Psoas muscle (tissue), 7 donors: ENCODE measurements at regions not wholly inside any gene's neighbourhood (a gene's known extent, or its start where the extent isn't known, plus 50 kb on each side); places are given as distances from the start of the nearest gene placed in this dataset.

ENCODE experiments used
- ATAC-seq, 4 donors: fragments of 200-7000 bp; cut with Tn5 transposase; one replicate each; pipeline ENCODE4 v1.9.1; 2020; ENCODE audit warnings: moderate library complexity in 3 of 4, mild to moderate bottlenecking in 2 of 4
- DNase-seq, 2 donors: peaks; one replicate each; pipeline ENCODE4 v3.0.0-alpha.2; 2020
- H3K27ac ChIP-seq: fragments of 200-600 bp; one replicate; pipeline ENCODE4 v1.8.0; 2022
- H3K27me3 ChIP-seq, 3 donors: fragments of 200-600 bp in 1 of 3; one replicate each; pipeline versions ENCODE4 v1.6.1 to v1.8.0; 2013 to 2022; ENCODE audit warnings: low read length in 2 of 3, mild to moderate bottlenecking in 2 of 3, moderate library complexity in 1 of 3; ENCODE audit not compliant: insufficient read depth in 3 of 3
- H3K36me3 ChIP-seq, 2 donors: fragments of 200-600 bp in 1 of 2; one replicate each; pipeline versions ENCODE4 v1.6.1 to v1.8.0; 2013 to 2022; ENCODE audit warnings: low read depth in 1 of 2, mild to moderate bottlenecking in 1 of 2, moderate library complexity in 1 of 2; ENCODE audit not compliant: insufficient read depth in 1 of 2
- H3K4me1 ChIP-seq: fragments of 200-600 bp; one replicate; pipeline ENCODE4 v1.8.0; 2022
- H3K4me3 ChIP-seq: fragments of 200-600 bp; one replicate; pipeline ENCODE4 v1.8.0; 2022; ENCODE audit warnings: mild to moderate bottlenecking
- H3K9me3 ChIP-seq: fragments of 200-600 bp; one replicate; pipeline ENCODE4 v1.8.0; 2022
- WGBS, 3 donors: extraction: QIAGEN DNeasy Blood & Tissue Kit; methylation state at CpG; one replicate each; pipeline versions ENCODE4 v1.1.6 to v1.1.7; 2013; 5-methylcytosine and 5-hydroxymethylcytosine counted together
- intact Hi-C, 2 donors: fragments of 100-400 bp; cut with DNase I; formaldehyde crosslinking; loops; one replicate each; pipeline versions ENCODE4 v1.11.0 to v1.14.2; 2022
- TF ChIP-seq, protein P1 (sequence below): fragments of 200-600 bp; IDR thresholded peaks from one replicate; pipeline ENCODE4 v1.8.0; 2022; ENCODE audit warnings: antibody characterized with exemption
- donor health status: healthy with polysubstance abuse.
- donor health status: DM: no; HTN: no; CAD: no; lungs with moderate emphysema.
- donor health status: Bipolar disorder and iron deficiency.
- donor health status: healthy.
- donor health status: DM: yes; HTN: yes; CAD: no.
- donor health status: DM: no; HTN: no; CAD: no.
- donor health status: DM: yes; HTN: yes; CAD: no.

DNA sequence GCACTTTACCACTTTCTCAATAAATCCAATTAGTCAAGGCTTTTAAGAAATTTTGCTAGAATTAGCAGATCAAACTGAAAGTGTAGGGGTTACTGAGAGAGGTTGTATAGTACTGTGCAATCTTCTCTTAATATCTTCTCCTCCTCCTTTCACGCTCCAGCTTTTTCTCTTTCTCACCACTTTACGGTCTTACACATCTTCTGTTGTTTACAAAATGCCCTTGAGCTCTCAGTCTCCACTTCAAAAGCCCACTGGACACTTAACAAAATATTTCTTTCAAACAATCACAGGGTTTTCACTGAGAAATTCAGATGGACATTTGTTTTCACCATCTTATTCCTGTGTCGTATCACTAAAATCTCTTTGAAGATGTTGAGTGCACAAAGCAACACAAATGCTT is 678.2 kb downstream of the ADGRL2 start:
- H3K27me3 ChIP-seq = no peaks in the 10 kb centered on the region
- no peak for ATAC-seq
- TF ChIP-seq, protein P1, sequence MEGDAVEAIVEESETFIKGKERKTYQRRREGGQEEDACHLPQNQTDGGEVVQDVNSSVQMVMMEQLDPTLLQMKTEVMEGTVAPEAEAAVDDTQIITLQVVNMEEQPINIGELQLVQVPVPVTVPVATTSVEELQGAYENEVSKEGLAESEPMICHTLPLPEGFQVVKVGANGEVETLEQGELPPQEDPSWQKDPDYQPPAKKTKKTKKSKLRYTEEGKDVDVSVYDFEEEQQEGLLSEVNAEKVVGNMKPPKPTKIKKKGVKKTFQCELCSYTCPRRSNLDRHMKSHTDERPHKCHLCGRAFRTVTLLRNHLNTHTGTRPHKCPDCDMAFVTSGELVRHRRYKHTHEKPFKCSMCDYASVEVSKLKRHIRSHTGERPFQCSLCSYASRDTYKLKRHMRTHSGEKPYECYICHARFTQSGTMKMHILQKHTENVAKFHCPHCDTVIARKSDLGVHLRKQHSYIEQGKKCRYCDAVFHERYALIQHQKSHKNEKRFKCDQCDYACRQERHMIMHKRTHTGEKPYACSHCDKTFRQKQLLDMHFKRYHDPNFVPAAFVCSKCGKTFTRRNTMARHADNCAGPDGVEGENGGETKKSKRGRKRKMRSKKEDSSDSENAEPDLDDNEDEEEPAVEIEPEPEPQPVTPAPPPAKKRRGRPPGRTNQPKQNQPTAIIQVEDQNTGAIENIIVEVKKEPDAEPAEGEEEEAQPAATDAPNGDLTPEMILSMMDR = no peak
- no peak overlapping the region for H3K27ac ChIP-seq
- no peaks in the 10 kb centered on the region for H3K9me3 ChIP-seq
- no peaks in the 10 kb centered on the region for H3K4me1 ChIP-seq
- no peak for DNase-seq
- H3K4me3 ChIP-seq = no peak overlapping the region
- H3K36me3 ChIP-seq = no peaks in the 10 kb centered on the region
- WGBS, 3 donors = 96 to 97% (median 96%) methylated on average over 3 of the region's 3 CpGs
- intact Hi-C loops = no loop called here

DNA sequence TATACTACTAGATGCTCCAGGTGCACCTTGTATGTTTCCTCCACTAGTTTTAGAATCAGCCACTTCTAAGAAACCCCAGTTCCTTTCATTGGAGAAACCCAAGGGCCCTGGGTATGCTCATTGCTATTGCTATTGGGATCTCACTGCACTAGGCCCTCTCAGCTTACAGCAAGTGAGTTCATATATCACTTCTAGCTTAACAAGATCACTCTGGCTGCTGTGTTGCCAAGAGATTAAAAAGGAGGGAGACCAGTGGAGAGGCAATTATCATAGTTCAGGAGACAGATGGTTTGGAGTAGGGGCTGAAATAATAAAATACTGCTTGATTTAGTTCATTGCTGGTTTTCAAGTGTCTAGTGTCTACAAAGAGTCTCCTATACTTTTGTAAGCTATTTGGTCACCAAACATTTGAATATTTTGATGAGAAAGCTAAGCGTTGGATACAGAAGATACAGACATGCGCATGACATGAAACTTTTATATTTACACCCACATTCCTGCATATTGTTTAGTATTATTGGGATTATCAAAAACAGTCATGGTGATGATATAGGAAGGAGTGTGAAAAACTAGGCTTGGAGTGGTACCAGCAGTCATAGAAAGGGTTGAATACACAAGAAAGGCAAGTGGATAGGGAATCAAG is 671.9 kb downstream of the ADGRL2 start:
- no peaks in the 10 kb centered on the region for H3K36me3 ChIP-seq
- H3K4me3 ChIP-seq = no peak overlapping the region
- H3K9me3 ChIP-seq = no peaks in the 10 kb centered on the region
- H3K27ac ChIP-seq = no peak overlapping the region
- 91 to 95% (median 94%) methylated on average over 2 of the region's 2 CpGs for WGBS, 3 donors
- peaks cover 0 to 4% (median 0%) of the 10 kb centered on the region in 3 donors for H3K27me3 ChIP-seq
- TF ChIP-seq, protein P1 = no peak
- H3K4me1 ChIP-seq = no peaks in the 10 kb centered on the region
- DNase-seq (no peak), ATAC-seq (no peak)
- intact Hi-C loops = no loop called here

DNA sequence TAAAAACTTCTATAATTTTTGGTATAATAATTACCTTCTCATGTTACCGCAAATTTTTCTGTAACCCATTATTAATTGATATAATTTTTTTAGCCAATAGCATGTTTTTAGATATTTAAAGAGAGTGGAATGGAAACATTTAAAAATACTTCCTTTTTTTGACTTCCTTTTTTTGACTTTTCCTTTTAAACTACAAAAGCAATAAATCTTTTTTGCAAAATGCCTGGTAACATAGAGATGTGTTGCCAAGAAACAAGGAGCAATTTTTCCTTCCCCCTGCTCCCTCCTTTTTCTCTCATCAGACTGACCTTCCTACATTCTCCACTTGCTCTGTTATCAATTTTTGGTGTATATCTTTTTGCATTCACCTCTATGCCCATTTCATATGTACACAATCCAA is 666.2 kb downstream of the ADGRL2 start:
- TF ChIP-seq, protein P1 = no peak
- no peak overlapping the region for H3K27ac ChIP-seq
- H3K9me3 ChIP-seq = no peaks in the 10 kb centered on the region
- peaks cover 0 to 4% (median 0%) of the 10 kb centered on the region in 3 donors for H3K27me3 ChIP-seq
- 85 to 89% (median 85%) methylated on average over 1 of the region's 1 CpG for WGBS, 3 donors
- no peaks in the 10 kb centered on the region for H3K4me1 ChIP-seq
- ATAC-seq (no peak), DNase-seq (no peak)
- intact Hi-C loops = no loop called here
- H3K36me3 ChIP-seq = no peaks in the 10 kb centered on the region
- no peak overlapping the region for H3K4me3 ChIP-seq

DNA sequence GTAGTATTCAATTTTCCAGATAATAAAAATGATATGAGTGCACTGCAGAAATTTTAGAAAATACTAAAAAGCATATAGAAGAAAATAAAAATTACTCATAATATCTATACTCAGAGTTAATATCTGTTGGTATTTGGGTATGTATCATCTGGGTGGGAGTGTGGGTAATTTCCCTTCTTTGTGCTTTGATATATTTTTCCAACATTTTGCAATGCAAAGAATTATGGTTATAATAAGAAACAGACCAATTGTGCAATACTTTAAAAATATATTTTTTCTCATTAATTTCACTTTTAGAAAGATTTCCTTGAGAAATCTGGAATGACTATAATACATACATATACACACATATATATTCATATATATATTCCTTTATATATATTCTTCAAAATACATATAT is 665.7 kb downstream of the ADGRL2 start:
- ATAC-seq (no peak), DNase-seq (no peak)
- intact Hi-C loops = no loop called here
- Histone ChIP-seq H3K27me3 (peaks cover 0 to 4% (median 0%) of the 10 kb centered on the region in 3 donors), H3K27ac (no peak overlapping the region), H3K9me3 (no peaks in the 10 kb centered on the region), H3K4me1 (no peaks in the 10 kb centered on the region), H3K36me3 (no peaks in the 10 kb centered on the region), H3K4me3 (no peak overlapping the region)
- TF ChIP-seq, protein P1 = no peak

DNA sequence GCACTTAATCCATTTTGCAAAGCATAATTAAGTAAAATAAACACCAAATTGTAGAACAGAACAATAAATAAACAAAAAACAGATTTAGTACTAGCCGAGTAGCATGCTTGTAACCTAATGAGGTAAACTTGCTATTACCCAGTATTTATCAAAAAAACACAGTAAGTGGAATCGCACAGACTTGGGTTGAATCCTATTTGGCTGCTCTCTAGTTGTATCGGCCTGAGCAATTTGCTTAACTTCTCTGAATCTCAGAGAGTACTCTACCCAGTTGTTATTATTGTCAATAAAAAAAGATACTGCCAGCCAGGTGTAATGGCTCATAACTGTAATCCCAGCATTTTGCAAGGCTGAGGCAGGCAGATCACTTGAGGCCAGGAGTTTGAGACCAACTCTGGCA is 664.3 kb downstream of the ADGRL2 start:
- Histone ChIP-seq H3K27me3 (peaks cover 0 to 4% (median 0%) of the 10 kb centered on the region in 3 donors), H3K4me3 (no peak overlapping the region), H3K9me3 (no peaks in the 10 kb centered on the region), H3K36me3 (no peaks in the 10 kb centered on the region), H3K27ac (no peak overlapping the region), H3K4me1 (no peaks in the 10 kb centered on the region)
- TF ChIP-seq, protein P1 = no peak
- WGBS, 3 donors = 22 to 44% (median 29%) methylated on average over 3 of the region's 3 CpGs
- no peak for DNase-seq
- ATAC-seq = no peak
- intact Hi-C loops = no loop called here
